Endothelial cell of umbilical vein (primary cell): ENCODE measurements at regions not wholly inside any gene's neighbourhood (a gene's known extent, or its start where the extent isn't known, plus 50 kb on each side); places are given as distances from the start of the nearest gene placed in this dataset.

Experiments used
- BruUV-seq: library from RNA; stranded (reverse); fragments of 400-500 nt; replicated peaks from 2 replicates; lab custom pipeline; 2021; lab: Mats Ljungman, UMichigan
- CTCF ChIA-PET: fragments of 300-600, 350-600 bp; sonication (Branson Sonifier 250); formaldehyde crosslinking; loops from one replicate; lab custom pipeline; 2021; ENCODE audit warnings: antibody characterized with exemption, inconsistent platforms; lab: Charles Lee
- POLR2A ChIA-PET: fragments of 300-600, 350-600 bp; sonication (Branson Sonifier 250); formaldehyde crosslinking; loops from one replicate; lab custom pipeline; 2021; ENCODE audit warnings: antibody characterized with exemption, inconsistent platforms; lab: Charles Lee
- DNase-seq: peaks from one replicate; pipeline ENCODE4 v3.0.0-alpha.2; 2011; ENCODE audit warnings: low read depth, low spot score
- FAIRE-seq: peaks from 2 replicates; lab custom pipeline; 2011; peaks lifted over from hg19 to GRCh38; lab: Jason Lieb, UNC
- H2AFZ ChIP-seq: 2 replicates; pipeline ENCODE4 v1.6.0; 2012; ENCODE audit warnings: low read depth, low read length, control low read depth, inconsistent platforms
- H3K27ac ChIP-seq: 2 replicates; pipeline ENCODE4 v1.5.1; 2011; ENCODE audit warnings: low read depth, mild to moderate bottlenecking, control low read depth, low read length, moderate library complexity; ENCODE audit not compliant: insufficient read depth
- H3K27me3 ChIP-seq, 2 experiments: 2 replicates each; pipeline versions ENCODE4 v1.6.0 to v1.6.1; 2011; ENCODE audit warnings: low read length in 2 of 2, mixed read lengths in 1 of 2; ENCODE audit not compliant: control insufficient read depth in 2 of 2, insufficient read depth in 2 of 2
- H3K36me3 ChIP-seq, 2 experiments: 2 replicates in 1 of 2; 3 replicates in 1 of 2; pipeline ENCODE4 v1.5.1; 2011; ENCODE audit warnings: low read length in 2 of 2, mild to moderate bottlenecking in 1 of 2, moderate library complexity in 1 of 2; ENCODE audit not compliant: control insufficient read depth in 2 of 2, insufficient read depth in 2 of 2; ENCODE audit errors: extremely low read depth in 1 of 2
- H3K4me1 ChIP-seq: 3 replicates; pipeline ENCODE4 v1.5.1; 2011; ENCODE audit warnings: mild to moderate bottlenecking, low read length; ENCODE audit not compliant: control insufficient read depth, insufficient read depth; ENCODE audit errors: extremely low read depth
- H3K4me2 ChIP-seq: 2 replicates; pipeline ENCODE4 v1.6.1; 2011; ENCODE audit warnings: low read length, control low read depth, mixed read lengths; ENCODE audit not compliant: insufficient read depth
- H3K4me3 ChIP-seq, 3 experiments: fragments of 200-600 bp in 1 of 3; sonication (generic), shearing (Covaris generic) in 1 of 3; replicated peaks in 1 of 3; 2 replicates each; pipeline ENCODE4 v1.5.1; 2011 to 2016; ENCODE audit warnings: control low read depth in 3 of 3, low read length in 3 of 3, mild to moderate bottlenecking in 2 of 3, inconsistent platforms in 1 of 3, low read depth in 1 of 3, moderate library complexity in 1 of 3; ENCODE audit not compliant: insufficient read depth in 1 of 3
- H3K79me2 ChIP-seq: 2 replicates; pipeline ENCODE4 v1.6.0; 2012; ENCODE audit warnings: low read length, inconsistent platforms; ENCODE audit not compliant: control insufficient read depth, insufficient read depth
- H3K9ac ChIP-seq: replicated peaks from 2 replicates; pipeline ENCODE3; 2011; ENCODE audit warnings: low read length, control low read depth; ENCODE audit not compliant: insufficient read depth; ENCODE audit errors: extremely low read depth
- H3K9me1 ChIP-seq: replicated peaks from 3 replicates; pipeline ENCODE4 v1.6.0; 2011; ENCODE audit warnings: mild to moderate bottlenecking, low read length; ENCODE audit not compliant: control insufficient read depth, insufficient read depth; ENCODE audit errors: extremely low read depth
- H3K9me3 ChIP-seq: replicated peaks from 2 replicates; pipeline ENCODE4 v1.5.1; 2012; ENCODE audit warnings: low read length, inconsistent platforms; ENCODE audit not compliant: control insufficient read depth, insufficient read depth
- H4K20me1 ChIP-seq: replicated peaks from 2 replicates; pipeline ENCODE3; 2011; ENCODE audit warnings: mild to moderate bottlenecking, low read length; ENCODE audit not compliant: control insufficient read depth, insufficient read depth; ENCODE audit errors: extremely low read depth
- CTCF ChIP-seq, 2 donors: IDR thresholded peaks; 1 replicate in 1 of 2; 2 replicates in 1 of 2; pipeline ENCODE4 v1.5.1; 2011; ENCODE audit warnings: low read length in 2 of 2, mild to moderate bottlenecking in 2 of 2, moderate library complexity in 2 of 2, control low read depth in 1 of 2, inconsistent platforms in 1 of 2, low read depth in 1 of 2; ENCODE audit not compliant: insufficient read depth in 1 of 2; ENCODE audit errors: extremely low read depth in 1 of 2
- EZH2 ChIP-seq: IDR thresholded peaks from 2 replicates; pipeline ENCODE4 v1.6.1; 2012; ENCODE audit warnings: borderline replicate concordance, low read depth, mild to moderate bottlenecking, moderate library complexity, low read length, inconsistent platforms; ENCODE audit not compliant: severe bottlenecking
- FOS ChIP-seq: IDR thresholded peaks from 2 replicates; pipeline ENCODE4 v1.6.1; 2011; ENCODE audit warnings: mild to moderate bottlenecking, low read length, moderate library complexity, borderline replicate concordance; ENCODE audit not compliant: insufficient read depth
- GATA2 ChIP-seq: IDR thresholded peaks from 2 replicates; pipeline ENCODE4 v1.7.0; 2011; ENCODE audit warnings: low read depth, mild to moderate bottlenecking, moderate library complexity, mixed read lengths, low read length; ENCODE audit not compliant: insufficient read length, insufficient read depth
- JUN ChIP-seq: IDR thresholded peaks from 2 replicates; pipeline ENCODE4 v1.6.1; 2011; ENCODE audit warnings: borderline replicate concordance, low read depth; ENCODE audit not compliant: insufficient read length, insufficient read depth
- MAX ChIP-seq: IDR thresholded peaks from 2 replicates; pipeline ENCODE4 v1.6.1; 2011; ENCODE audit not compliant: insufficient read depth, insufficient read length
- MYC ChIP-seq: IDR thresholded peaks from one replicate; pipeline ENCODE4 v1.6.1; 2011; ENCODE audit warnings: mild to moderate bottlenecking, low read depth, low read length
- POLR2A ChIP-seq: IDR thresholded peaks from 2 replicates; pipeline ENCODE4 v1.6.1; 2012; ENCODE audit warnings: low read depth, mild to moderate bottlenecking, control low read depth, low read length
- POLR2AphosphoS5 ChIP-seq: IDR thresholded peaks from 2 replicates; pipeline ENCODE4 v1.6.1; 2012; ENCODE audit warnings: low read depth, mild to moderate bottlenecking, control low read depth, low read length, moderate library complexity; ENCODE audit not compliant: insufficient read depth
- dilution Hi-C: fragments of 300-500 bp; cut with MboI; formaldehyde crosslinking; loops from one replicate; pipeline ENCODE4 v1.15.0; 2019; ENCODE audit warnings: low sequenced_read_pairs; ENCODE audit not compliant: extremely low pct_ligation_motif_present
- intact Hi-C: fragments of 100-400 bp; cut with micrococcal nuclease; formaldehyde crosslinking; loops from one replicate; pipeline ENCODE4 v1.10.0; 2022

- Histone ChIP-seq H3K27ac (no peak overlapping the region), H3K9ac (no peak overlapping the region), H3K9me3 (no peaks in the 10 kb centered on the region), H3K27me3 (no peaks in the 10 kb centered on the region), H3K4me3 (no peak overlapping the region), H3K79me2 (no peaks in the 10 kb centered on the region), H4K20me1 (no peaks in the 10 kb centered on the region), H3K9me1 (no peaks in the 10 kb centered on the region), H2AFZ (no peak overlapping the region), H3K4me2 (no peak overlapping the region), H3K36me3 (no peaks in the 10 kb centered on the region), H3K4me1 (no peaks in the 10 kb centered on the region)
- BruUV-seq, result no TSS peak
- DNase-seq (no peak), FAIRE-seq (no peak)
- dilution Hi-C loops (no loop called here), intact Hi-C loops (no loop called here)
- TF ChIP-seq GATA2 (no peak), EZH2 (no peak), FOS (no peak), CTCF (IDR thresholded peaks at IDR 0.05; ENCODE audit: extremely low read depth in 1 of 2, insufficient read depth in 1 of 2, low read depth in 1 of 2, low read length in 2 of 2) (no peak), JUN (no peak), MAX (no peak), POLR2AphosphoS5 (no peak), MYC (no peak), POLR2A (no peak)
- ChIA-PET CTCF (no interaction called here), POLR2A (no interaction called here)
Measured at GRCh38 chr10:84993251-84994035, 665.1 kb downstream of the CCSER2 start.
